GM12873 (cell line): ENCODE measurements at regions not wholly inside any gene's neighbourhood (a gene's known extent, or its start where the extent isn't known, plus 50 kb on each side); places are given as distances from the start of the nearest gene placed in this dataset.

Source experiments
- TF ChIP-seq, protein P1 (sequence below): IDR thresholded peaks from 2 replicates; pipeline ENCODE4 v1.5.1; 2012; ENCODE audit warnings: low read depth, mild to moderate bottlenecking, moderate library complexity, low read length, control low read depth; ENCODE audit not compliant: insufficient read depth; ENCODE audit errors: missing control alignments

GRCh38 chr3:78163379-78163778 is 1123.5 kb downstream of the ROBO2 start:
- TF ChIP-seq, protein P1, sequence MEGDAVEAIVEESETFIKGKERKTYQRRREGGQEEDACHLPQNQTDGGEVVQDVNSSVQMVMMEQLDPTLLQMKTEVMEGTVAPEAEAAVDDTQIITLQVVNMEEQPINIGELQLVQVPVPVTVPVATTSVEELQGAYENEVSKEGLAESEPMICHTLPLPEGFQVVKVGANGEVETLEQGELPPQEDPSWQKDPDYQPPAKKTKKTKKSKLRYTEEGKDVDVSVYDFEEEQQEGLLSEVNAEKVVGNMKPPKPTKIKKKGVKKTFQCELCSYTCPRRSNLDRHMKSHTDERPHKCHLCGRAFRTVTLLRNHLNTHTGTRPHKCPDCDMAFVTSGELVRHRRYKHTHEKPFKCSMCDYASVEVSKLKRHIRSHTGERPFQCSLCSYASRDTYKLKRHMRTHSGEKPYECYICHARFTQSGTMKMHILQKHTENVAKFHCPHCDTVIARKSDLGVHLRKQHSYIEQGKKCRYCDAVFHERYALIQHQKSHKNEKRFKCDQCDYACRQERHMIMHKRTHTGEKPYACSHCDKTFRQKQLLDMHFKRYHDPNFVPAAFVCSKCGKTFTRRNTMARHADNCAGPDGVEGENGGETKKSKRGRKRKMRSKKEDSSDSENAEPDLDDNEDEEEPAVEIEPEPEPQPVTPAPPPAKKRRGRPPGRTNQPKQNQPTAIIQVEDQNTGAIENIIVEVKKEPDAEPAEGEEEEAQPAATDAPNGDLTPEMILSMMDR: no peak

DNA sequence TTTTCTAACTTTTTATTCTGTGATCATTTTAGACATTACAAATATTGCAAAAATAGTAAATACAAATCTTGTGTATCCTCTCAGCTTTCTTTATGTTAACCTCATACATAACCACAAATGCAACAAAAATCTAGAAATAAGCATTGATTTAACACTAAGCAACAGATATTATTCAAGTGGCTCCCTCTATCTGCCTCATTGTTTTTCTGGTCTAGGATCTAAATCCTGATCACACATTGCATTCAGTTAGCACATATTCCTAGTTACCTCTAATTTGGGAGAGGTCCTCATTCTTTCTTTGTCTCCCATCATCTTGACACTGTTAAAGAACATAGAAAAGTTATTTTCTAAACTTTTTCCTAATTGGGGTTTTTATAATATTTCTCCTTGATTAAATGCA is 1126.0 kb downstream of the ROBO2 start:
- TF ChIP-seq, protein P1: no peak

GRCh38 chr3:78174821-78175220 is 1134.9 kb downstream of the ROBO2 start:
- TF ChIP-seq, protein P1: no peak

DNA sequence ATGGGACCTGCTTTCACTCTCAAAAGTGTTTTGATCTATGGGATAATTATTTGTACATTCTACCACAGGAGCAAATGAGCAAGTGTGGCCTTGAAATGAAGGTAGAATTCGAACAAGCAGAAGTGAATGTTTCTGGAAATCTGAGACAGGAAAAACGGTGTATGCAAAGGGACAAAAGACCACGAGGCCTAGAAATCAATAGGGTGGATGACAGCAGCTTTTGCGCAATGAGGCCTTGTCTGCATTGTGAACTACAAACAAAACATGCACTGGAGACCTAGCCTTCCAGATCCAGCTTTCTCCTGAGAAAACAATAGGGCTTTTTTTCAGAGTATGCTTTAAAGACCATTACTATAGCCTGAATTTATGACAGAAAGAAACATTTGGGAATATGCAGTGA is 1137.0 kb downstream of the ROBO2 start:
- TF ChIP-seq, protein P1: no peak

DNA sequence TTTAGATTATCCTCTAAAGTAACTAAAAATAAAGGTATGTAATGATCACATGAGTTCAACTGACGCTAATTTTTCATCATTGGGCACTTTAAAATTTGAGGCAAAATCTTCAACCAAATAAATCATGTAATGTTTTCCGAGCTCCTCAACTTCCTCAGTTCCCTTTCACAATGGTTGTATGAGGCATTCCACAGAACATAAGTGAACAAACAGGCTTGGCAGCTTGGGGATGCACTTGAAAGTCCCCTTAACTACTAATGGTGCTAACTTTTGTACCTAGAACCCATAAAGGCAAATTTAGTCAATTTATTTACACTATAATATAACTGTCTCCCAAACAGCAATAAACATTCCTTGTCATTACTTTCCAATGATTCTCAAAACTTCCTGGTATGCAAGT is 1137.9 kb downstream of the ROBO2 start:
- TF ChIP-seq, protein P1: no peak

DNA sequence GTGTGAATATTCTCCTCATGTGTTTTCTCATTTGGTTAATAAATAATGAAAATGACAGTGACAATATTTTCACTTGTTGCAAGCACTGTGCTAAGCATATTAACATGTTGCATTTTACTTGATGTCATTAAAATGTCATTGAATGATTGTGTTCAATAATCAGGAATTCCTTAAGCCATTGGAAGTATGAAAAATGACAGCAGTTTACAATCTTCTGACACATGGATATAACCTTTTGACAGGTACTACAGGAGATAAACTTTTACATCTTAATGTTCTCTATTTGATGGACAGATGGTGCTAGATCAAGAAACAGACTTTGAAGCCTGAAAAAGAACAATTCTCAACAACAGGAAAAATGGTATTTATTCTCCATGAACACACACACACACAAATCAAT is 1138.3 kb downstream of the ROBO2 start:
- TF ChIP-seq, protein P1: no peak

DNA sequence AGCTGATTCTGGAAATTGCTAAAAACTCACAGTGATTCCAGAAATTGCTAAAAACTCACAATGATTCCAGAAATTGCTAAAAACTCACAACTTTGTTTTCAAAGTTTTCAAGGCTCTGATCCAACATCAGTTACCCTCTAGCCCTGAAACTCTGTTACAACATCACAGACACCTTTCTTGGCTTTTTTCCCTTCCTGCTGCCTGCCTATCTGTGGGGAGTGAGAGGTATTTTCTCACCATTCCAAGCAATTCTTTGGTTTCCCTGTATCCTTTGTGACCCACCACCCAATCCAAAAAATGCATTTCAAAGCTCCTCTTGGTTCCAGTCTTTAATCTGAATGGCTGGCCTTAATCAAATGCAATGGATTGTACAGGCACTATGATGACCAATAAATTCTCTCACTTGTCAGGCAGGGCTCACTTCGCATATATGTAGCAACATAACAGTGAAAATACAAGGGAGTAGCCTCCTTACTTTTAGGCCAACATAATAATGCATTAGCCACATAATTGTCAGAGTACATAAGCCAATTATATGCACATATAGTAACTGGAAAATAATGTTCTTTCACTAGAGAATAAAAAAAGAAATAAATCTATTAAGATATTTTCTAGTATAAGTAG is 1139.0 kb downstream of the ROBO2 start:
- TF ChIP-seq, protein P1: no peak
